ENCODE measurements at regions not wholly inside any gene's neighbourhood (a gene's known extent, or its start where the extent isn't known, plus 50 kb on each side); places are given as distances from the start of the nearest gene placed in this dataset.

DNA sequence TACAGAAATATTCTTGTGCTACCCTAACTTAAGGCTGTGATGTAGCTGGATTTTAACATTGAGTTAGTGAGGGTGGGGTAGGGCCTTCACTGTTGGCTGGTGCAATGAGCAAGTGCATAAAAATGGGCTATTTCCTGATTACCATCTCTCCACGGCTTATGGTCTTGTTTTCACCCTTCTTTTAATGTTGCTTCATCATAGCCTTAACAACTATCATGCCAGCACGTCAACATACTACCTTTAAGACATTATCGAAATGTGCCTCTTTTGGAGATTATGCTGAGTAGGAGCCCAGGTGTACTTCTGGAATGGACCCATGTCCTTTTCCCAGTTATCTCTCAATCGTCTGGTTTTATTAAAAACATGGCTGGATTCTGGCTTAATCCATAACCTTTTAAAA lies 350.9 kb upstream of the ACTBL2 start:
- H3K4me3 Mint-ChIP-seq, result no peak overlapping the region
- WGBS (ENCODE audit: insufficient coverage), result 91% methylated on average over 3 of the region's 4 CpGs
- H3K9me3 ChIP-seq (ENCODE audit: control insufficient read depth, insufficient read depth, low read length), result no peaks in the 10 kb centered on the region
- no peaks in the 10 kb centered on the region for H3K27me3 ChIP-seq (ENCODE audit: control insufficient read depth, insufficient read depth, low read length)
- H3K27me3 Mint-ChIP-seq (ENCODE audit: low read depth in 2 of 2), result no peaks in the 10 kb centered on the region
- H3K4me1 Mint-ChIP-seq, result no peaks in the 10 kb centered on the region
- H3K27ac Mint-ChIP-seq, result no peak overlapping the region
- ATAC-seq, result no peak
- H3K4me1 ChIP-seq (ENCODE audit: control insufficient read depth, insufficient read depth, low read length), result no peaks in the 10 kb centered on the region
- no peaks in the 10 kb centered on the region for H3K36me3 ChIP-seq (ENCODE audit: control insufficient read depth, insufficient read depth, low read length)
- H3K4me3 ChIP-seq (ENCODE audit: low read length), result no peak overlapping the region
- intact Hi-C loops (cut with micrococcal nuclease), result no loop called here
- TF ChIP-seq, protein P1, sequence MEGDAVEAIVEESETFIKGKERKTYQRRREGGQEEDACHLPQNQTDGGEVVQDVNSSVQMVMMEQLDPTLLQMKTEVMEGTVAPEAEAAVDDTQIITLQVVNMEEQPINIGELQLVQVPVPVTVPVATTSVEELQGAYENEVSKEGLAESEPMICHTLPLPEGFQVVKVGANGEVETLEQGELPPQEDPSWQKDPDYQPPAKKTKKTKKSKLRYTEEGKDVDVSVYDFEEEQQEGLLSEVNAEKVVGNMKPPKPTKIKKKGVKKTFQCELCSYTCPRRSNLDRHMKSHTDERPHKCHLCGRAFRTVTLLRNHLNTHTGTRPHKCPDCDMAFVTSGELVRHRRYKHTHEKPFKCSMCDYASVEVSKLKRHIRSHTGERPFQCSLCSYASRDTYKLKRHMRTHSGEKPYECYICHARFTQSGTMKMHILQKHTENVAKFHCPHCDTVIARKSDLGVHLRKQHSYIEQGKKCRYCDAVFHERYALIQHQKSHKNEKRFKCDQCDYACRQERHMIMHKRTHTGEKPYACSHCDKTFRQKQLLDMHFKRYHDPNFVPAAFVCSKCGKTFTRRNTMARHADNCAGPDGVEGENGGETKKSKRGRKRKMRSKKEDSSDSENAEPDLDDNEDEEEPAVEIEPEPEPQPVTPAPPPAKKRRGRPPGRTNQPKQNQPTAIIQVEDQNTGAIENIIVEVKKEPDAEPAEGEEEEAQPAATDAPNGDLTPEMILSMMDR (IDR thresholded peaks at IDR 0.05), result no peak
- no peak overlapping the region for H3K27ac ChIP-seq (ENCODE audit: low read length)
- H3K36me3 Mint-ChIP-seq, result no peaks in the 10 kb centered on the region
- H3K9me3 Mint-ChIP-seq, result no peaks in the 10 kb centered on the region
- DNase-seq, result no peak

DNA sequence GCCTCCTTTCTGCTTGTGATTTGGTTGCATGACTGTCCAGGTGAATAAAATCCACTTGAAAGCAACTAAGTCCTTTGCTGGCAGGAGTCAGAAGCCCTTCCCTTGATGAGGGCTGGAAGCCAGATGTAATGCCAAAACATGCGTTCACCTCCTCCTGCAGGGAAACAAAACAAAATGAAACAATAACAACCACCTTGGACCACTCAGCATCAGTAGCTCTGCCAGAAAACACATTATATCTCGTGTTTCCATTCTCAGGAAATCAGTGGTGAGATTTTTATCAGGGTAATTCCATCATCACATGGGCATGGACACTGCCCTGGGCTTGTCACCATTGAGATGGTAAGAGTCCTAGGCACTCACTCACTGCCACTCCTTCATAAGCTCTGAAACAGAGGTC lies 350.3 kb upstream of the ACTBL2 start:
- H3K36me3 ChIP-seq (ENCODE audit: control insufficient read depth, insufficient read depth, low read length), result no peaks in the 10 kb centered on the region
- H3K27ac ChIP-seq (ENCODE audit: low read length), result no peak overlapping the region
- no peak overlapping the region for H3K4me3 Mint-ChIP-seq
- intact Hi-C loops (cut with micrococcal nuclease), result no loop called here
- no peak for ATAC-seq
- no peaks in the 10 kb centered on the region for H3K27me3 Mint-ChIP-seq (ENCODE audit: low read depth in 2 of 2)
- no peaks in the 10 kb centered on the region for H3K4me1 ChIP-seq (ENCODE audit: control insufficient read depth, insufficient read depth, low read length)
- DNase-seq, result no peak
- H3K36me3 Mint-ChIP-seq, result no peaks in the 10 kb centered on the region
- no peaks in the 10 kb centered on the region for H3K9me3 ChIP-seq (ENCODE audit: control insufficient read depth, insufficient read depth, low read length)
- no peak overlapping the region for H3K27ac Mint-ChIP-seq
- TF ChIP-seq, protein P1 (IDR thresholded peaks at IDR 0.05), result no peak
- H3K4me3 ChIP-seq (ENCODE audit: low read length), result no peak overlapping the region
- no peaks in the 10 kb centered on the region for H3K4me1 Mint-ChIP-seq
- no peaks in the 10 kb centered on the region for H3K9me3 Mint-ChIP-seq
- WGBS (ENCODE audit: insufficient coverage), result 57% methylated on average over 2 of the region's 2 CpGs
- H3K27me3 ChIP-seq (ENCODE audit: control insufficient read depth, insufficient read depth, low read length), result no peaks in the 10 kb centered on the region

DNA sequence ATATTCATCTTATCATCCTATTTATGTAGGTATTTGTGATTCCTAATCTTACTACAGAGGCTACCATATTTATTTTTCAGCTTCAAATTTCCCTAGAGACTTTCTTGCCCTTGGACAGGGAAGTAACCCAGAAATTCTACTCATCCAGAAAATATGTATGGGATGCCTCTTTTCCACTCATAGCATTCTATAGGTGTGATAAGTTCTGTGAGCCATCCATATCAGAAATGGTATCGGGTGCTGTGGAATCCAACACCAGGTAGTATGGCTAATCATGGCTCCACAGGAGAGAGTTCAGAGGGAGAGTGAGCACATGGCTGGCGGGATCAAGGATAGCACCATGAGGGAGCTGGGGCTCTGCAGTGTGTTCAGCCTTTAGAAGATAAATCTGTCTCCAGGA lies 349.3 kb upstream of the ACTBL2 start:
- Histone ChIP-seq H3K4me3 (ENCODE audit: low read length) (no peak overlapping the region), H3K27me3 (ENCODE audit: control insufficient read depth, insufficient read depth, low read length) (no peaks in the 10 kb centered on the region), H3K9me3 (ENCODE audit: control insufficient read depth, insufficient read depth, low read length) (no peaks in the 10 kb centered on the region), H3K27ac (ENCODE audit: low read length) (no peak overlapping the region), H3K36me3 (ENCODE audit: control insufficient read depth, insufficient read depth, low read length) (no peaks in the 10 kb centered on the region), H3K4me1 (ENCODE audit: control insufficient read depth, insufficient read depth, low read length) (no peaks in the 10 kb centered on the region)
- intact Hi-C loops (cut with micrococcal nuclease), result no loop called here
- TF ChIP-seq, protein P1 (IDR thresholded peaks at IDR 0.05), result no peak
- H3K36me3 Mint-ChIP-seq, result no peaks in the 10 kb centered on the region
- ATAC-seq (no peak), DNase-seq (no peak)
- H3K27ac Mint-ChIP-seq, result no peak overlapping the region
- 96% methylated on average over 2 of the region's 2 CpGs for WGBS (ENCODE audit: insufficient coverage)
- H3K27me3 Mint-ChIP-seq (ENCODE audit: low read depth in 2 of 2), result no peaks in the 10 kb centered on the region
- H3K4me1 Mint-ChIP-seq, result no peaks in the 10 kb centered on the region
- no peak overlapping the region for H3K4me3 Mint-ChIP-seq
- no peaks in the 10 kb centered on the region for H3K9me3 Mint-ChIP-seq

DNA sequence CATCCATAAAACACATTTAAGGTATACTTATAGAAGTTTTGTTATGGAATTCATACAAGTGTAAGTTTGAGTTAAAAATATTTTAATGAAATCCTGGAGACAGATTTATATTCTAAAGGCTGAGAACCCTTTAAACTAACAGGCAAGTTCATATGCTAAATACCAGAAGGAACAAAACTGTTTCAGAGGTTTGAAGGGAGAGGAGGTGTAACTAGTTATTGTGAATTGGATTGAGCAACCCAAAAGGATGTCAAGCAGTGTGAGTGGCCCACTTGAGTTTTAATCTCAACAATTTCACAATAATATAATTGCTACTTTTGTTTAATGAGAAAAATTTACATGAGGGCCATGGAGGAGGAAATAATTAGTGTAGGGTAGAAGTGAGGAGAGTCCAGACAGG lies 348.5 kb upstream of the ACTBL2 start:
- no peak overlapping the region for H3K27ac Mint-ChIP-seq
- intact Hi-C loops (cut with micrococcal nuclease), result no loop called here

More for the DNA sequence above, 348.5 kb upstream of the ACTBL2 start:
- no peaks in the 10 kb centered on the region for H3K27me3 ChIP-seq (ENCODE audit: control insufficient read depth, insufficient read depth, low read length)
- Mint-ChIP-seq H3K4me3 (no peak overlapping the region), H3K4me1 (no peaks in the 10 kb centered on the region), H3K36me3 (no peaks in the 10 kb centered on the region), H3K27me3 (ENCODE audit: low read depth in 2 of 2) (no peaks in the 10 kb centered on the region), H3K9me3 (no peaks in the 10 kb centered on the region)
- H3K27ac ChIP-seq (ENCODE audit: low read length), result no peak overlapping the region
- no peaks in the 10 kb centered on the region for H3K9me3 ChIP-seq (ENCODE audit: control insufficient read depth, insufficient read depth, low read length)
- H3K4me3 ChIP-seq (ENCODE audit: low read length), result no peak overlapping the region
- no peaks in the 10 kb centered on the region for H3K36me3 ChIP-seq (ENCODE audit: control insufficient read depth, insufficient read depth, low read length)
- ATAC-seq (no peak), DNase-seq (no peak)
- TF ChIP-seq, protein P1 (IDR thresholded peaks at IDR 0.05), result no peak
- no peaks in the 10 kb centered on the region for H3K4me1 ChIP-seq (ENCODE audit: control insufficient read depth, insufficient read depth, low read length)
